ENCODE measurements at regions not wholly inside any gene's neighbourhood (a gene's known extent, or its start where the extent isn't known, plus 50 kb on each side); places are given as distances from the start of the nearest gene placed in this dataset.

DNA sequence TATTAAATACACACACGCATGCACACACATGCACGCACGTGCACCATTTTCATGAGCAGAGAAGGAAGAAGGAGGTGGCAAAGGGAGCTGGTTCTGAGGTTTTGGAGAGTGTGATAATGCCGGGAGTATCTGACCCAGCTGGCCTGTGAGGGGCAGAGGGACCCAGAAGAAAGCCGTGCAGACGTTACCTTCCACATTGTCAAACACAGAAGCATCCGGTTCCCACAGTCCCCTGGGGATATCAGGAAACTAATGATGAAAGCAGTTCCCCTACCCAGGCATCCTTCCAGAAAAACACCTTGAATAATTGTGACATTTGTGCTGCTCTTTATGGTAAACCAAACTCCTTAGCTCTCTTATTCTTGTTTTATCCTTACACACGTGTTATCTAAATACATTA lies 85.7 kb upstream of the FAM180A start:
- intact Hi-C loops (cut with micrococcal nuclease), result no loop called here

More for the DNA sequence above, 85.7 kb upstream of the FAM180A start:
- no peak overlapping the region for H2BK120ac ChIP-seq (ENCODE audit: low read depth, low read length)
- H3K27ac ChIP-seq (ENCODE audit: insufficient read depth, low read length), result no peak overlapping the region
- WGBS, 2 experiments (ENCODE audit: extremely low coverage in 2 of 2, insufficient read length in 1 of 2), result no CpG with 5 or more reads among the region's 8 CpGs
- H2AK5ac ChIP-seq (ENCODE audit: low read depth, low read length), result no peak overlapping the region
- H3K14ac ChIP-seq (replicated peaks; ENCODE audit: low read depth, low read length), result no peak overlapping the region
- H3K9ac ChIP-seq (ENCODE audit: low read depth, low read length), result no peak overlapping the region
- CTCF ChIA-PET, result no interaction called here
- H3K9me1 ChIP-seq (ENCODE audit: insufficient read depth, low read length), result no peaks in the 10 kb centered on the region
- TF ChIP-seq CEBPB (IDR thresholded peaks at IDR 0.05; ENCODE audit: low read depth, low read length) (no peak), RFX5 (IDR thresholded peaks at IDR 0.05; ENCODE audit: low read depth, low read length) (no peak), SMC3 (IDR thresholded peaks at IDR 0.05; ENCODE audit: low read depth, low read length) (no peak), CHD1 (IDR thresholded peaks at IDR 0.05; ENCODE audit: low read depth, low read length) (no peak), MAZ (IDR thresholded peaks at IDR 0.05; ENCODE audit: borderline replicate concordance, low read depth, low read length) (no peak), RAD21 (IDR thresholded peaks at IDR 0.05; ENCODE audit: low read length) (no peak), MXI1 (IDR thresholded peaks at IDR 0.05; ENCODE audit: borderline replicate concordance, low read depth, low read length) (no peak), RCOR1 (IDR thresholded peaks at IDR 0.05; ENCODE audit: insufficient replicate concordance, low read length) (no peak), BHLHE40 (IDR thresholded peaks at IDR 0.05; ENCODE audit: low read depth, low read length) (no peak), MAFK (IDR thresholded peaks at IDR 0.05; ENCODE audit: low read depth, low read length) (no peak)
- TF ChIP-seq, protein P1, sequence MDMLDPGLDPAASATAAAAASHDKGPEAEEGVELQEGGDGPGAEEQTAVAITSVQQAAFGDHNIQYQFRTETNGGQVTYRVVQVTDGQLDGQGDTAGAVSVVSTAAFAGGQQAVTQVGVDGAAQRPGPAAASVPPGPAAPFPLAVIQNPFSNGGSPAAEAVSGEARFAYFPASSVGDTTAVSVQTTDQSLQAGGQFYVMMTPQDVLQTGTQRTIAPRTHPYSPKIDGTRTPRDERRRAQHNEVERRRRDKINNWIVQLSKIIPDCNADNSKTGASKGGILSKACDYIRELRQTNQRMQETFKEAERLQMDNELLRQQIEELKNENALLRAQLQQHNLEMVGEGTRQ (IDR thresholded peaks at IDR 0.05; ENCODE audit: low read depth, low read length), result no peak
- TF ChIP-seq, protein P2, sequence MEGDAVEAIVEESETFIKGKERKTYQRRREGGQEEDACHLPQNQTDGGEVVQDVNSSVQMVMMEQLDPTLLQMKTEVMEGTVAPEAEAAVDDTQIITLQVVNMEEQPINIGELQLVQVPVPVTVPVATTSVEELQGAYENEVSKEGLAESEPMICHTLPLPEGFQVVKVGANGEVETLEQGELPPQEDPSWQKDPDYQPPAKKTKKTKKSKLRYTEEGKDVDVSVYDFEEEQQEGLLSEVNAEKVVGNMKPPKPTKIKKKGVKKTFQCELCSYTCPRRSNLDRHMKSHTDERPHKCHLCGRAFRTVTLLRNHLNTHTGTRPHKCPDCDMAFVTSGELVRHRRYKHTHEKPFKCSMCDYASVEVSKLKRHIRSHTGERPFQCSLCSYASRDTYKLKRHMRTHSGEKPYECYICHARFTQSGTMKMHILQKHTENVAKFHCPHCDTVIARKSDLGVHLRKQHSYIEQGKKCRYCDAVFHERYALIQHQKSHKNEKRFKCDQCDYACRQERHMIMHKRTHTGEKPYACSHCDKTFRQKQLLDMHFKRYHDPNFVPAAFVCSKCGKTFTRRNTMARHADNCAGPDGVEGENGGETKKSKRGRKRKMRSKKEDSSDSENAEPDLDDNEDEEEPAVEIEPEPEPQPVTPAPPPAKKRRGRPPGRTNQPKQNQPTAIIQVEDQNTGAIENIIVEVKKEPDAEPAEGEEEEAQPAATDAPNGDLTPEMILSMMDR (conservative IDR thresholded peaks at IDR 0.05; ENCODE audit: low read depth, low read length), result no peak
- no peak for DNase-seq
- dilution Hi-C loops (cut with HindIII; ENCODE audit: low sequenced_read_pairs, unreplicated experiment) (no loop called here), in situ Hi-C loops (cut with MboI; ENCODE audit: low sequenced_read_pairs) (no loop called here)
- H4K91ac ChIP-seq (ENCODE audit: insufficient read depth, low read depth, low read length), result no peak overlapping the region
- no peaks in the 10 kb centered on the region for H3K79me1 ChIP-seq (ENCODE audit: low read depth in 1 of 2, low read length in 2 of 2)
- H3K4me1 ChIP-seq (ENCODE audit: control insufficient read depth, insufficient read depth, low read length), result no peaks in the 10 kb centered on the region
- H3K36me3 ChIP-seq (ENCODE audit: control insufficient read depth, insufficient read depth, low read length), result no peaks in the 10 kb centered on the region
- H4K5ac ChIP-seq (ENCODE audit: low read depth, low read length), result no peak overlapping the region
- no peak overlapping the region for H3K4me3 ChIP-seq (ENCODE audit: insufficient read depth, low read depth, low read length)
- H3K27me3 ChIP-seq (ENCODE audit: control insufficient read depth, insufficient read depth, low read length), result peaks cover 10% of the 10 kb centered on the region
- H2AK9ac ChIP-seq (replicated peaks; ENCODE audit: low read depth, low read length, poor library complexity), result no peak overlapping the region
- H3K9me3 ChIP-seq (ENCODE audit: control insufficient read depth, insufficient read depth, low read length), result no peaks in the 10 kb centered on the region
- H2BK20ac ChIP-seq (ENCODE audit: low read depth, low read length), result no peak overlapping the region
- POLR2A ChIA-PET (ENCODE audit: unreplicated experiment), result no interaction called here
- no peak overlapping the region for H3K4ac ChIP-seq (ENCODE audit: low read depth, low read length)
- H3K18ac ChIP-seq (ENCODE audit: low read depth, low read length), result no peak overlapping the region
- no peak overlapping the region for H4K8ac ChIP-seq (ENCODE audit: low read depth in 2 of 2, low read length in 2 of 2)
- no peak for ATAC-seq (ENCODE audit: low read depth)
- H3K56ac ChIP-seq (ENCODE audit: extremely low read depth, insufficient read depth, low read length), result no peak overlapping the region
- no peak overlapping the region for H2AFZ ChIP-seq (replicated peaks; ENCODE audit: low read length, poor library complexity)
- no peak overlapping the region for H3K4me2 ChIP-seq (ENCODE audit: low read depth, low read length)
- no peak overlapping the region for H3K23ac ChIP-seq (ENCODE audit: low read depth, low read length)
- H4K20me1 ChIP-seq (ENCODE audit: insufficient read depth, low read length), result no peaks in the 10 kb centered on the region
- no peak overlapping the region for H2BK15ac ChIP-seq (ENCODE audit: low read depth, low read length)
- no TSS peak for BruUV-seq (replicated peaks)
- H2BK5ac ChIP-seq (ENCODE audit: low read depth, low read length, poor library complexity, severe bottlenecking), result no peak overlapping the region

Data from IMR-90 (cell line).